Epithelial cell of esophagus (primary cell): ENCODE measurements at regions not wholly inside any gene's neighbourhood (a gene's known extent, or its start where the extent isn't known, plus 50 kb on each side); places are given as distances from the start of the nearest gene placed in this dataset.

Source experiments
- DNase-seq: peaks from one replicate; pipeline ENCODE4 v3.0.0; 2010; ENCODE audit warnings: low read depth
- H3K4me3 ChIP-seq: 2 replicates; pipeline ENCODE4 v1.5.1; 2011; ENCODE audit warnings: mild to moderate bottlenecking, low read length, control low read depth
- CTCF ChIP-seq: IDR thresholded peaks from 2 replicates; pipeline ENCODE4 v1.5.1; 2011; ENCODE audit warnings: low read depth, mild to moderate bottlenecking, low read length, control low read depth, inconsistent platforms; ENCODE audit not compliant: insufficient read depth; ENCODE audit errors: missing control alignments

GRCh38 chr1:95503278-95504030 lies 269.4 kb downstream of the RWDD3 start:
- DNase-seq = peak; percentile 52
- H3K4me3 ChIP-seq = no peak overlapping the region
- TF ChIP-seq CTCF = no peak

GRCh38 chr1:95504321-95504720 lies 270.3 kb downstream of the RWDD3 start:
- no peak for TF ChIP-seq CTCF
- no peak overlapping the region for H3K4me3 ChIP-seq
- DNase-seq = peak; percentile 33

GRCh38 chr1:95506736-95507414 lies 272.9 kb downstream of the RWDD3 start:
- no peak overlapping the region for H3K4me3 ChIP-seq
- no peak for TF ChIP-seq CTCF
- peak; percentile 54 for DNase-seq

- H3K4me3 ChIP-seq = no peak overlapping the region
- no peak for DNase-seq
Observed at GRCh38 chr1:95509989-95510388, 276.0 kb downstream of the RWDD3 start.

GRCh38 chr1:95512925-95513324 lies 278.9 kb downstream of the RWDD3 start:
- DNase-seq = no peak
- no peak for TF ChIP-seq CTCF
- no peak overlapping the region for H3K4me3 ChIP-seq

More at GRCh38 chr1:95509989-95510388, 276.0 kb downstream of the RWDD3 start:
- TF ChIP-seq CTCF = no peak

GRCh38 chr1:95517506-95517905 lies 283.5 kb downstream of the RWDD3 start:
- no peak for TF ChIP-seq CTCF
- DNase-seq = no peak
- no peak overlapping the region for H3K4me3 ChIP-seq

- no peak overlapping the region for H3K4me3 ChIP-seq
- TF ChIP-seq CTCF = no peak
- DNase-seq = no peak
Observed at GRCh38 chr1:95518310-95518709, 284.3 kb downstream of the RWDD3 start.
